ENCODE measurements at regions not wholly inside any gene's neighbourhood (a gene's known extent, or its start where the extent isn't known, plus 50 kb on each side); places are given as distances from the start of the nearest gene placed in this dataset.
"Not testable (repeated sequence)": the region's sequence is repeated elsewhere in the genome, so short reads cannot be mapped to it uniquely, and the experiment has no call there.

GRCh38 chr11:42778193-42778592 is 533.6 kb upstream of the API5 start:
- no peak for DNase-seq

GRCh38 chr11:42779555-42779954 is 532.2 kb upstream of the API5 start:
- no peak for DNase-seq

- DNase-seq: no peak
Measured at GRCh38 chr11:42786981-42787380, 524.8 kb upstream of the API5 start.

GRCh38 chr11:42795483-42795882 is 516.3 kb upstream of the API5 start:
- DNase-seq: not testable (repeated sequence)

GRCh38 chr11:42800041-42800440 is 511.8 kb upstream of the API5 start:
- DNase-seq: no peak

- DNase-seq: no peak
Measured at GRCh38 chr11:42802201-42802899, 509.4 kb upstream of the API5 start.

- DNase-seq: no peak
Measured at GRCh38 chr11:42806191-42806590, 505.6 kb upstream of the API5 start.

- no peak for DNase-seq
Measured at GRCh38 chr11:42812361-42812760, 499.4 kb upstream of the API5 start.

GRCh38 chr11:42812960-42813359 is 498.8 kb upstream of the API5 start:
- no peak for DNase-seq

- no peak for DNase-seq
Measured at GRCh38 chr11:42816471-42816870, 495.3 kb upstream of the API5 start.

- DNase-seq: no peak
Measured at GRCh38 chr11:42819126-42819525, 492.7 kb upstream of the API5 start.

GRCh38 chr11:42822188-42822587 is 489.6 kb upstream of the API5 start:
- DNase-seq: not testable (repeated sequence)

- DNase-seq: no peak
Measured at GRCh38 chr11:42823546-42823945, 488.2 kb upstream of the API5 start.

GRCh38 chr11:42824067-42824466 is 487.7 kb upstream of the API5 start:
- no peak for DNase-seq

- DNase-seq: no peak
Measured at GRCh38 chr11:42825598-42825997, 486.2 kb upstream of the API5 start.

GRCh38 chr11:42827845-42828244 is 484.0 kb upstream of the API5 start:
- no peak for DNase-seq

GRCh38 chr11:42837994-42838393 is 473.8 kb upstream of the API5 start:
- DNase-seq: no peak

- no peak for DNase-seq
Measured at GRCh38 chr11:42840176-42840829, 471.5 kb upstream of the API5 start.

- no peak for DNase-seq
Measured at GRCh38 chr11:42840860-42841259, 470.9 kb upstream of the API5 start.

- DNase-seq: no peak
Measured at GRCh38 chr11:42841556-42841955, 470.2 kb upstream of the API5 start.

GRCh38 chr11:42849362-42849761 is 462.4 kb upstream of the API5 start:
- DNase-seq: no peak

- no peak for DNase-seq
Measured at GRCh38 chr11:42857344-42857743, 454.5 kb upstream of the API5 start.

GRCh38 chr11:42870480-42870879 is 441.3 kb upstream of the API5 start:
- DNase-seq: no peak

GRCh38 chr11:42873800-42874405 is 437.9 kb upstream of the API5 start:
- DNase-seq: not testable (repeated sequence)
